PC-9 (cell line): ENCODE measurements at regions not wholly inside any gene's neighbourhood (a gene's known extent, or its start where the extent isn't known, plus 50 kb on each side); places are given as distances from the start of the nearest gene placed in this dataset.
"Not testable (repeated sequence)": the region's sequence is repeated elsewhere in the genome, so short reads cannot be mapped to it uniquely, and the experiment has no call there.

Experiments
- BruUV-seq: library from RNA; stranded (reverse); fragments of 400-500 nt; replicated peaks from 2 replicates; lab custom pipeline; 2021; lab: Mats Ljungman, UMichigan
- CTCF ChIA-PET: fragments of 300-600 bp; sonication (Branson Sonifier 250); formaldehyde crosslinking; loops from one replicate; lab custom pipeline; 2022; ENCODE audit warnings: antibody characterized with exemption; lab: Charles Lee
- POLR2A ChIA-PET: fragments of 300-600 bp; sonication (Branson Sonifier 250); formaldehyde crosslinking; loops from one replicate; lab custom pipeline; 2022; ENCODE audit warnings: antibody characterized with exemption; ENCODE audit not compliant: unreplicated experiment; lab: Charles Lee
- DNase-seq, 2 experiments: peaks; one replicate each; pipeline versions ENCODE4 v3.0.0 to v3.0.0-alpha.2; 2015 to 2022; ENCODE audit warnings: mixed read lengths in 1 of 2
- H2AFZ ChIP-seq: fragments of 200-600 bp; sonication (generic); 2 replicates; pipeline ENCODE4 v1.8.1; 2017; ENCODE audit warnings: antibody characterized with exemption
- H3F3A ChIP-seq: fragments of 200-600 bp; sonication (generic); 2 replicates; pipeline ENCODE4 v1.8.1; 2017; ENCODE audit warnings: antibody characterized with exemption, mild to moderate bottlenecking, low read depth; ENCODE audit not compliant: insufficient read depth
- H3K27ac ChIP-seq: fragments of 200-600 bp; sonication (generic); 2 replicates; pipeline ENCODE4 v1.6.1; 2016; ENCODE audit warnings: mixed run types
- H3K27me3 ChIP-seq: fragments of 200-600 bp; sonication (generic); 2 replicates; pipeline ENCODE4 v1.6.1; 2016; ENCODE audit warnings: low read depth, mixed run types; ENCODE audit not compliant: insufficient read depth
- H3K36me3 ChIP-seq: fragments of 200-600 bp; sonication (generic); 2 replicates; pipeline ENCODE4 v1.6.1; 2016; ENCODE audit warnings: low read depth, mixed run types
- H3K4me1 ChIP-seq: fragments of 200-600 bp; sonication (generic); replicated peaks from 2 replicates; pipeline ENCODE4 v1.6.1; 2016; ENCODE audit warnings: mixed run types; ENCODE audit not compliant: insufficient read depth
- H3K4me2 ChIP-seq: fragments of 200-600 bp; sonication (generic); 2 replicates; pipeline ENCODE4 v1.6.1; 2017; ENCODE audit warnings: mixed run types
- H3K4me3 ChIP-seq: fragments of 200-600 bp; sonication (generic); 2 replicates; pipeline ENCODE4 v1.6.1; 2016; ENCODE audit warnings: mixed run types
- H3K79me2 ChIP-seq: fragments of 200-600 bp; sonication (generic); 2 replicates; pipeline ENCODE4 v1.6.1; 2017; ENCODE audit warnings: low read depth, mixed run types
- H3K9me2 ChIP-seq: fragments of 200-600 bp; sonication (generic); 2 replicates; pipeline ENCODE4 v1.8.1; 2017; ENCODE audit warnings: mild to moderate bottlenecking; ENCODE audit not compliant: insufficient read depth
- H3K9me3 ChIP-seq: fragments of 200-600 bp; sonication (generic); 2 replicates; pipeline ENCODE4 v1.8.1; 2016; ENCODE audit warnings: low read depth; ENCODE audit not compliant: insufficient read depth
- H4K20me1 ChIP-seq: fragments of 200-600 bp; sonication (generic); 2 replicates; pipeline ENCODE4 v1.8.1; 2017; ENCODE audit not compliant: insufficient read depth
- EZH2 ChIP-seq: fragments of 200-600 bp; sonication (generic); IDR thresholded peaks from 2 replicates; pipeline ENCODE4 v1.8.0; 2017; ENCODE audit warnings: antibody characterized with exemption, low read depth
- intact Hi-C: fragments of 100-400 bp; cut with micrococcal nuclease; formaldehyde crosslinking; loops from one replicate; pipeline ENCODE4 v1.10.0; 2022; ENCODE audit not compliant: unreplicated experiment
- TF ChIP-seq, protein P1 (sequence below): fragments of 200-600 bp; sonication (generic); conservative IDR thresholded peaks from 2 replicates; pipeline ENCODE4 v1.6.1; 2017; ENCODE audit warnings: mixed run types, antibody characterized with exemption, mild to moderate bottlenecking, moderate library complexity

DNA sequence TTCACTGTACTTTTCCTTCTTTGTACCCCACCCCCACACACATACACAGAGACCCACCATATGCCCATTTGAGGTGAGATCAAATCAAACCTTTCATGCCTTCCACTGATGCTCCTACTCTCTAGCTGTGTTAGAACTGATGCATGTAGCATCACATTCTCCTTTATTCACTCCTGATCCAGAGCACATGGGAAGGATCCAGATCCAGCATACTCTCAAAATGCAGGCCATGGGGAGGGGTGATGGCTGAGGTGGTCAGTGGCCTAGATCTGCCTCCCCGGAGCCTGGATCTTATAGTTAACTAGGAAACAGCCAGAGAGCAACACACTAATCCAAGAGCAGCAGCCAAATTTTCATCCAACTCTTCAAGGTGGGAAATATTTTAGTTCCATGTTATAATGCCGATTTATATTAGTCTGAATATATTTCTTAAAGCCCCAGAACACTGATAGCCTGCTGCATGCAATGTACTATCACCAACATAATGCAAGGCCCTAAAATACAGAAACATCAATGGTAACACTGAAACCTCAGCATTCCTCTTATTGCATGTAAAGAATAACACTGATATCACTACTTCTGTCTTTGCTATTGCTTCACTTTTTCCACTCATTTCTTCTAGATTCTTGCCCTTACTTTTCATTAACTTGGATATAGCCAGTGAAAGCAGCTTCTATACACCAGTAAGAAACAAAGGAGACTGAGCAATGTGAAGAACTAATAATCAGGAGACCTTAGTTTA lies 126.8 kb upstream of the BEND6 start:
- Histone ChIP-seq H3K27me3 (no peaks in the 10 kb centered on the region), H3F3A (no peaks in the 10 kb centered on the region), H3K9me2 (no peaks in the 10 kb centered on the region), H3K9me3 (no peaks in the 10 kb centered on the region), H2AFZ (no peak overlapping the region), H3K4me2 (no peak overlapping the region), H4K20me1 (no peaks in the 10 kb centered on the region; the same call in 1 of the 2 replicates), H3K4me3 (no peak overlapping the region), H3K36me3 (no peaks in the 10 kb centered on the region), H3K4me1 (no peaks in the 10 kb centered on the region), H3K27ac (no peak overlapping the region), H3K79me2 (peaks cover 66% of the 10 kb centered on the region)
- TF ChIP-seq EZH2, result no peak
- TF ChIP-seq, protein P1, sequence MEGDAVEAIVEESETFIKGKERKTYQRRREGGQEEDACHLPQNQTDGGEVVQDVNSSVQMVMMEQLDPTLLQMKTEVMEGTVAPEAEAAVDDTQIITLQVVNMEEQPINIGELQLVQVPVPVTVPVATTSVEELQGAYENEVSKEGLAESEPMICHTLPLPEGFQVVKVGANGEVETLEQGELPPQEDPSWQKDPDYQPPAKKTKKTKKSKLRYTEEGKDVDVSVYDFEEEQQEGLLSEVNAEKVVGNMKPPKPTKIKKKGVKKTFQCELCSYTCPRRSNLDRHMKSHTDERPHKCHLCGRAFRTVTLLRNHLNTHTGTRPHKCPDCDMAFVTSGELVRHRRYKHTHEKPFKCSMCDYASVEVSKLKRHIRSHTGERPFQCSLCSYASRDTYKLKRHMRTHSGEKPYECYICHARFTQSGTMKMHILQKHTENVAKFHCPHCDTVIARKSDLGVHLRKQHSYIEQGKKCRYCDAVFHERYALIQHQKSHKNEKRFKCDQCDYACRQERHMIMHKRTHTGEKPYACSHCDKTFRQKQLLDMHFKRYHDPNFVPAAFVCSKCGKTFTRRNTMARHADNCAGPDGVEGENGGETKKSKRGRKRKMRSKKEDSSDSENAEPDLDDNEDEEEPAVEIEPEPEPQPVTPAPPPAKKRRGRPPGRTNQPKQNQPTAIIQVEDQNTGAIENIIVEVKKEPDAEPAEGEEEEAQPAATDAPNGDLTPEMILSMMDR, result no peak
- intact Hi-C loops, result no loop called here
- ChIA-PET POLR2A (no interaction called here), CTCF (no interaction called here)
- no TSS peak for BruUV-seq
- DNase-seq, result no peak

- H3K36me3 ChIP-seq, H3K4me2 ChIP-seq, H3K9me2 ChIP-seq, BruUV-seq, POLR2A ChIA-PET, intact Hi-C loops, H3K4me3 ChIP-seq, H3F3A ChIP-seq, CTCF ChIA-PET, H2AFZ ChIP-seq, H3K27me3 ChIP-seq, H3K4me1 ChIP-seq, DNase-seq, H4K20me1 ChIP-seq, H3K27ac ChIP-seq, H3K9me3 ChIP-seq: not testable (repeated sequence)
- peaks cover 62% of the 10 kb centered on the region for H3K79me2 ChIP-seq
Observed at GRCh38 chr6:56824431-56824830, 130.5 kb upstream of the BEND6 start.

DNA sequence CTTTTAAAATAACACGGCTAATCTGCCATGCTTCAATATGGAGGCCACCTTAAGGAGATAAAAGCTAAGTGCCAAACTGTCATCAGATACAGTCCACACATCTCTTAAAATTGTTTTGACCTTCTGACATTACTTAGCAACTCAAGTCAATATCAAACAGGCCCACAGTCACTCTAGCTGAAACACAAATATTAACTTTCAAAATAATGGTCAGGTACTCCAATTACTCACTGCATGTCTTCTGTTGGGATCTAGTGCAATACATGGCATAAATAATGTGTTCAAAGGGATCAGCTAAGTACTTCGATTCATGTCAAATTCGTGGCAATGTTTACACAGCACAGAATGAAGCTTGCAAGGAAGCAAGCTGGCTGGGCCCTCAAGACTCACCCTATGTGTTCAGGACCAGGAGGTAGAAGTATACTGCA lies 133.9 kb upstream of the BEND6 start:
- no peaks in the 10 kb centered on the region; the same call in 1 of the 2 replicates for H3F3A ChIP-seq
- ChIA-PET POLR2A (interaction anchor here (0.5 kb wide), 1 partner anchor 55 kb away, joined by 3 read pairs; no protein-coding TSS in a partner anchor), CTCF (no interaction called here)
- no peak for DNase-seq
- H3K4me3 ChIP-seq, result no peak overlapping the region
- TF ChIP-seq, protein P1, result no peak
- no peak for TF ChIP-seq EZH2
- H3K27me3 ChIP-seq, result no peaks in the 10 kb centered on the region
- H3K4me1 ChIP-seq, result no peaks in the 10 kb centered on the region
- peaks cover 60% of the 10 kb centered on the region for H3K79me2 ChIP-seq
- no peaks in the 10 kb centered on the region; the same call in 1 of the 2 replicates for H4K20me1 ChIP-seq
- no peaks in the 10 kb centered on the region for H3K9me2 ChIP-seq
- no peak overlapping the region for H3K4me2 ChIP-seq
- intact Hi-C loops, result no loop called here
- no peak overlapping the region for H3K27ac ChIP-seq
- no peaks in the 10 kb centered on the region for H3K9me3 ChIP-seq
- no TSS peak for BruUV-seq
- no peak overlapping the region for H2AFZ ChIP-seq
- no peaks in the 10 kb centered on the region for H3K36me3 ChIP-seq
